ENCODE measurements at regions not wholly inside any gene's neighbourhood (a gene's known extent, or its start where the extent isn't known, plus 50 kb on each side); places are given as distances from the start of the nearest gene placed in this dataset.

DNA sequence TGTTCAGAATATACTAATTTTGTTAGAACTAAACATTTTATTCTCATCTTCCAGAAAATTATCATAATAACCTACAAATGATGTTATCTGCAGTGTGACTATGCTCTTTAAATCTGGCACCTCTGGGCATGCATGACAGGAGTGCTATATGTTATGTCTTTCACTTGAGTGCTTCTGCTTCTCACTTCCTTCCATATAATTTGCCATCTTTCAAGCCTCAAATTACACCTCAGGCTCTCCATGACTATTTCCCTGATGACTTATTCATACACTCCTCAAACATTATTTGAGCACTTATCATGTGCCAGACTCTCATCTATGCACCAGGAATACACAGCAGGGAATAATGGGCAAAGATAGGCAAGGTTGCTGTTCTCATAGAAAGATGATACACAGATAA is 219.3 kb upstream of the POU2AF2 start:
- no peak for TF ChIP-seq CTCF (IDR thresholded peaks at IDR 0.05; ENCODE audit: insufficient read depth, low read depth, low read length, missing control alignments)
- H3K4me3 ChIP-seq (ENCODE audit: low read length): no peak overlapping the region
- DNase-seq (ENCODE audit: low read depth): no peak

DNA sequence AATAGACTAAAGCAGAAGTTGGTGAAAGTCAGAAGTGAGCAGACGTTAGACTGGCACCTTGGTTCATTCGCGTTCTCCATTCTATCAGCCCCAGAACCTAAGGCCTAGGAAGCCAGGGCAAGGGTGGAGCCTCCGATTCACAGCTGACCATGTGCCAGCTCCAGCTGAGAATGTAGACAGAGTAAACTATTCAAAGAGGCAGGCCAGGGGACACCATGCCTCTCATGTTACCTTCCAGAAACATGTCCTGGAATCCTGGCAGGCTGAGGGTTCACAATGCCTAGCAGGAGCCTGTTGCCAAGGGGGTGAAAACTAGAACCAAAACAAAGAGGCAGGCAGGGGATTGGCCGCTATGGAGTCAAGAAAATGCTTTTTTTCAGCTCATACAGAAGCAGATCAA is 224.4 kb upstream of the POU2AF2 start:
- TF ChIP-seq CTCF (IDR thresholded peaks at IDR 0.05; ENCODE audit: insufficient read depth, low read depth, low read length, missing control alignments): no peak
- no peak for DNase-seq (ENCODE audit: low read depth)

DNA sequence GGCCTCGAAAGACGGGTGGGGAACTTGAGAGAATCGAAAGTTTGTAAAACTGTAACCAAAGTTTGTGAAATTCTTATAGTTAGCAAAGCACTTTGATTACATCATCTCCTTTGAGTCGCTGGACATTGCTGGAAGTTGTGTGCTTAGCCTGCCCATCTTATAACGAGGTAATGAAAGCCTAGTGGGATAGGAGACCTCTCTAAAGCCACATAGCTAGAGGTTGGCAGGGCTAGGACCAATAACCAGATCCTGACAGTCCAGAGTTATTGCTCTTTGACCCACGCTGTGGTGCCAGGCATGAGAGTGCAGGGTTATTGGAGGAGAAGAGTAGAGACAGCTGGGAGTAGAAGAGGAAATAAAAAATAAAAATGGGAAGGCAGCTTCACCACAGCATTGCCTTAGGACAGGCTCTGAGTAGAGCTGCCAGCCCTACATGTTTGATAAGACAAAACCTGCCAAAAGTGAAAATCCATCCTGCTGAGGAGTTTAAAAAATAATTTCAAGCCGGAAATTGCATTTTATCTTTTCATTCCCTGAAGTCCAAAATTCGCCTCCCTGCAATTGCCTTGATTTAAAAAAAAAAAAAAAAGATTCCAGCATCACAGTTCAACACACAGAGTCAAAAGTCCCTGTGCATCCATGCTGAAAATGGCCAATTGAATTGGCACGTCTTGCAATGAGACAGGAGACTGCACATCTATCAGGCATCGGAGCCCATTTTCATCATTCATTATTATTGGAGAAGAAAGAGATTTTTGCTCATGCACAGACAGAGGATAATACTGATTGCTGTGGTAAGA is 225.5 kb upstream of the POU2AF2 start:
- H3K4me3 ChIP-seq (ENCODE audit: low read length): no peak overlapping the region
- TF ChIP-seq CTCF (IDR thresholded peaks at IDR 0.05; ENCODE audit: insufficient read depth, low read depth, low read length, missing control alignments): no peak
- no peak for DNase-seq (ENCODE audit: low read depth)

More for the DNA sequence above, 224.4 kb upstream of the POU2AF2 start:
- H3K4me3 ChIP-seq (ENCODE audit: low read length): no peak overlapping the region

GRCh38 chr11:111019451-111019850 is 226.1 kb upstream of the POU2AF2 start:
- no peak overlapping the region for H3K4me3 ChIP-seq (ENCODE audit: low read length)
- TF ChIP-seq CTCF (IDR thresholded peaks at IDR 0.05; ENCODE audit: insufficient read depth, low read depth, low read length, missing control alignments): no peak
- no peak for DNase-seq (ENCODE audit: low read depth)

DNA sequence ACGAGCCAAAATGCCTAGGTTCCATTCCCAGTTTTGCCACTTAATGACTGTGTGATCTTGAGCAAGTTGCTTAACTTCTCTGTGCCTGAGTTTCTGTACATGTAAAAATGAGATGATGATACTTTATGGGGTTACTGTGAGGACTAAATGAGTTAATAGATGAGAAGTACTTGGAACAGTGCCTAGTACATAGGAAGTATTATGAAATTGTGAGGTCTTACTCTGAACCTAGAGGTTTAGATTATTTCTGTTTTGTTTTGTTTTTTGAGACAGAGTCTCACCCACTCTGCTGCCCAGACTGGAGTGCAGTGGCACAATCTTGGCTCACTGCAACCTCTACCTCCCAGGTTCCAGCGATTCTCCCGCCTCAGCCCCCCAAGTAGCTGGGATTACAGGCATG is 227.0 kb upstream of the POU2AF2 start:
- no peak for DNase-seq (ENCODE audit: low read depth)
- no peak overlapping the region for H3K4me3 ChIP-seq (ENCODE audit: low read length)
- TF ChIP-seq CTCF (IDR thresholded peaks at IDR 0.05; ENCODE audit: insufficient read depth, low read depth, low read length, missing control alignments): no peak

GRCh38 chr11:111012491-111012890 is 233.0 kb upstream of the POU2AF2 start:
- DNase-seq (ENCODE audit: low read depth): peak; percentile 66
- no peak for TF ChIP-seq CTCF (IDR thresholded peaks at IDR 0.05; ENCODE audit: insufficient read depth, low read depth, low read length, missing control alignments)
- no peak overlapping the region for H3K4me3 ChIP-seq (ENCODE audit: low read length)

DNA sequence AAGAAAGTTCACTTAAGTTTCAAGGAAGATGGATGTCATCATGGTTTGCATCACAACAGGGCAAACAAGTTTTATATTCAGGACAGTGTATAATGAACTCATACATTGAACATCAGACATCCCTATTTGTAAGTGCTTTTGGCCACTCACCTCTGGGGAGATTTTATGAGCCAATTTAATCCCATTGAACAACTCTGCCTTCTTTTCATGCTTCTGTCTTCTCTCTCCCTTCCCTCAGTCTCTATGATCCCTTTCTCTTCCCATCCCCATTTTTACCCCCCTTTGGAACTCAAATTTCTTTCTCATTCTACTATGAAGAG is 234.3 kb upstream of the POU2AF2 start:
- no peak for TF ChIP-seq CTCF (IDR thresholded peaks at IDR 0.05; ENCODE audit: insufficient read depth, low read depth, low read length, missing control alignments)
- H3K4me3 ChIP-seq (ENCODE audit: low read length): no peak overlapping the region
- DNase-seq (ENCODE audit: low read depth): peak; percentile 49
